Prostate gland (tissue), 2 donors: ENCODE measurements at regions not wholly inside any gene's neighbourhood (a gene's known extent, or its start where the extent isn't known, plus 50 kb on each side); places are given as distances from the start of the nearest gene placed in this dataset.

Experiments
- DNase-seq: peaks from one replicate; pipeline ENCODE4 v3.0.0-alpha.2; 2019; ENCODE audit warnings: low spot score
- H3K27ac ChIP-seq, 2 donors: fragments of 200-600 bp; sonication (generic); 2 replicates each; pipeline ENCODE4 v1.5.1; 2017 to 2019
- H3K27me3 ChIP-seq: fragments of 200-600 bp; sonication (generic); replicated peaks from 2 replicates; pipeline ENCODE4 v1.5.1; 2019; ENCODE audit not compliant: insufficient read depth
- H3K36me3 ChIP-seq, 2 donors: fragments of 200-600 bp; sonication (generic); 1 replicate in 1 of 2; 2 replicates in 1 of 2; pipeline versions ENCODE4 v1.5.1 to v1.8.1; 2017 to 2019
- H3K4me1 ChIP-seq: fragments of 200-600 bp; sonication (generic); replicated peaks from 2 replicates; pipeline ENCODE4 v1.5.1; 2019
- H3K4me3 ChIP-seq, 2 donors: fragments of 200-600 bp; sonication (generic); 2 replicates each; pipeline ENCODE4 v1.5.1; 2017 to 2019
- H3K9me3 ChIP-seq: fragments of 200-600 bp; sonication (generic); 2 replicates; pipeline ENCODE4 v1.5.1; 2017
- CTCF ChIP-seq, 4 experiments: fragments of 200-600 bp in 2 of 4; fragments of 450-650 bp in 2 of 4; sonication (generic) in 2 of 4; IDR thresholded peaks; 1 replicate in 3 of 4; 2 replicates in 1 of 4; pipeline ENCODE4 v1.5.1; 2016 to 2019; ENCODE audit warnings: antibody characterized with exemption in 4 of 4, mild to moderate bottlenecking in 2 of 4, moderate library complexity in 2 of 4
- POLR2A ChIP-seq: fragments of 450-650 bp; IDR thresholded peaks from one replicate; pipeline ENCODE4 v1.6.1; 2016; ENCODE audit warnings: antibody characterized with exemption, mild to moderate bottlenecking
- POLR2AphosphoS5 ChIP-seq: sonication (generic); formaldehyde crosslinking; IDR thresholded peaks from one replicate; pipeline ENCODE4 v1.6.1; 2017; ENCODE audit warnings: antibody characterized with exemption
- WGBS: methylation state at CpG from one replicate; pipeline ENCODE4 v1.1.5; 2018; 5-methylcytosine and 5-hydroxymethylcytosine counted together
- intact Hi-C: fragments of 100-400 bp; cut with DNase I; formaldehyde crosslinking; loops from one replicate; pipeline ENCODE4 v1.14.2; 2022

- Histone ChIP-seq H3K9me3 (no peaks in the 10 kb centered on the region), H3K27ac (no peak overlapping the region), H3K27me3 (no peaks in the 10 kb centered on the region), H3K36me3 (no peaks in the 10 kb centered on the region), H3K4me3 (no peak overlapping the region), H3K4me1 (no peaks in the 10 kb centered on the region)
- DNase-seq: no peak
- intact Hi-C loops: no loop called here
- 51% methylated on average over 4 of the region's 4 CpGs for WGBS
- no peak for TF ChIP-seq POLR2A
- TF ChIP-seq CTCF (IDR thresholded peaks at IDR 0.05): no peak
- no peak for TF ChIP-seq POLR2AphosphoS5
Observed at GRCh38 chr5:60546207-60546606, 153.8 kb downstream of the DEPDC1B start.

- TF ChIP-seq POLR2A: no peak
- TF ChIP-seq POLR2AphosphoS5: no peak
- TF ChIP-seq CTCF (IDR thresholded peaks at IDR 0.05): no peak
- H3K4me1 ChIP-seq: no peaks in the 10 kb centered on the region
Observed at GRCh38 chr5:60545551-60545950, 154.4 kb downstream of the DEPDC1B start.

GRCh38 chr5:60544142-60544541 lies 155.8 kb downstream of the DEPDC1B start:
- WGBS: 31% methylated on average over 2 of the region's 2 CpGs
- Histone ChIP-seq H3K36me3 (no peaks in the 10 kb centered on the region), H3K27me3 (no peaks in the 10 kb centered on the region), H3K9me3 (no peaks in the 10 kb centered on the region), H3K4me1 (no peaks in the 10 kb centered on the region), H3K4me3 (no peak overlapping the region), H3K27ac (no peak overlapping the region)
- no peak for DNase-seq
- intact Hi-C loops: no loop called here
- no peak for TF ChIP-seq CTCF (IDR thresholded peaks at IDR 0.05)
- peak; percentile 56 for TF ChIP-seq POLR2AphosphoS5

More at GRCh38 chr5:60545551-60545950, 154.4 kb downstream of the DEPDC1B start:
- H3K9me3 ChIP-seq: no peaks in the 10 kb centered on the region
- H3K4me3 ChIP-seq: no peak overlapping the region
- no peak overlapping the region for H3K27ac ChIP-seq
- no peaks in the 10 kb centered on the region for H3K36me3 ChIP-seq
- DNase-seq: no peak
- intact Hi-C loops: no loop called here
- 9% methylated on average over 3 of the region's 3 CpGs for WGBS
- no peaks in the 10 kb centered on the region for H3K27me3 ChIP-seq

- intact Hi-C loops: no loop called here
- Histone ChIP-seq H3K36me3 (no peaks in the 10 kb centered on the region), H3K4me3 (no peak overlapping the region), H3K27ac (no peak overlapping the region), H3K4me1 (no peaks in the 10 kb centered on the region), H3K27me3 (no peaks in the 10 kb centered on the region), H3K9me3 (no peaks in the 10 kb centered on the region)
- 76% methylated on average over 2 of the region's 2 CpGs for WGBS
- no peak for DNase-seq
- no peak for TF ChIP-seq POLR2A
- TF ChIP-seq POLR2AphosphoS5: no peak
- no peak for TF ChIP-seq CTCF (IDR thresholded peaks at IDR 0.05)
Observed at GRCh38 chr5:60541980-60542379, 158.0 kb downstream of the DEPDC1B start.

- intact Hi-C loops: no loop called here
- Histone ChIP-seq H3K4me1 (no peaks in the 10 kb centered on the region), H3K27ac (no peak overlapping the region), H3K9me3 (no peaks in the 10 kb centered on the region), H3K36me3 (no peaks in the 10 kb centered on the region), H3K27me3 (no peaks in the 10 kb centered on the region), H3K4me3 (no peak overlapping the region)
- TF ChIP-seq POLR2AphosphoS5 (no peak), CTCF (IDR thresholded peaks at IDR 0.05) (no peak), POLR2A (no peak)
- DNase-seq: no peak
- WGBS: 83% methylated on average over 5 of the region's 5 CpGs
Observed at GRCh38 chr5:60540856-60541805, 158.8 kb downstream of the DEPDC1B start.
